K562 (cell line): ENCODE measurements at regions not wholly inside any gene's neighbourhood (a gene's known extent, or its start where the extent isn't known, plus 50 kb on each side); places are given as distances from the start of the nearest gene placed in this dataset.
A peak's percentile ranks its signal among the peaks of the same experiment; 100 is the strongest.

Source experiments
- ATAC-seq: fragments of 200-7000 bp; cut with Tn5 transposase; 3 replicates; pipeline ENCODE4 v1.9.1; 2020; ENCODE audit warnings: moderate library complexity
- BruUV-seq: library from RNA; stranded (reverse); fragments of 400-500 nt; replicated peaks from 2 replicates; lab custom pipeline; 2021; lab: Mats Ljungman, UMichigan
- CTCF ChIA-PET: fragments of 300-600 bp; formaldehyde crosslinking; extraction: SDS; loops from one replicate; lab custom pipeline; 2021; ENCODE audit warnings: low intra/inter-chr PET ratio; lab: Yijun Ruan, JAX
- POLR2A ChIA-PET: fragments of 300-600, 350-650 bp; sonication (Branson Sonifier 250); formaldehyde crosslinking; extraction: SDS; loops from one replicate; lab custom pipeline; 2021; ENCODE audit warnings: antibody characterized with exemption, inconsistent platforms; lab: Yijun Ruan, JAX
- DNase-seq, 4 experiments: peaks; one replicate each; pipeline versions ENCODE4 v3.0.0 to v3.0.0-alpha.2; 2011 to 2018; ENCODE audit warnings: low spot score in 3 of 4, mixed read lengths in 3 of 4; ENCODE audit errors: extremely low read depth in 1 of 4
- FAIRE-seq: peaks from 2 replicates; lab custom pipeline; 2011; peaks lifted over from hg19 to GRCh38; lab: Jason Lieb, UNC
- H2AFZ ChIP-seq: 2 replicates; pipeline ENCODE4 v1.6.0; 2011; ENCODE audit warnings: low read depth, low read length, control low read depth, inconsistent platforms
- H3K27ac ChIP-seq: fragments of 200-600 bp; 3 replicates; pipeline ENCODE4 v1.8.0; 2011; ENCODE audit warnings: low read depth, mild to moderate bottlenecking, control low read depth, inconsistent platforms, low read length, moderate library complexity, mixed read lengths; ENCODE audit errors: extremely low read depth
- H3K27me3 ChIP-seq, 2 experiments: fragments of 300-600 bp in 1 of 2; 2 replicates in 1 of 2; 3 replicates in 1 of 2; pipeline versions ENCODE4 v1.6.0 to v1.8.0; 2011; ENCODE audit warnings: inconsistent platforms in 2 of 2, low read length in 2 of 2, mild to moderate bottlenecking in 1 of 2, mixed read lengths in 1 of 2, moderate library complexity in 1 of 2; ENCODE audit not compliant: control insufficient read depth in 2 of 2, insufficient read depth in 2 of 2
- H3K36me3 ChIP-seq: fragments of 300-600 bp; 3 replicates; pipeline ENCODE4 v1.8.0; 2011; ENCODE audit warnings: mild to moderate bottlenecking, low read length, inconsistent platforms; ENCODE audit not compliant: control insufficient read depth, insufficient read depth
- H3K4me1 ChIP-seq, 2 experiments: fragments of 200-600 bp in 1 of 2; replicated peaks in 1 of 2; 2 replicates in 1 of 2; 3 replicates in 1 of 2; pipeline versions ENCODE4 v1.5.1 to v1.8.0; 2011; ENCODE audit warnings: inconsistent platforms in 2 of 2, low read length in 2 of 2, mild to moderate bottlenecking in 1 of 2, mixed read lengths in 1 of 2, moderate library complexity in 1 of 2; ENCODE audit not compliant: control insufficient read depth in 2 of 2, insufficient read depth in 2 of 2
- H3K4me2 ChIP-seq: 2 replicates; pipeline ENCODE4 v1.6.1; 2011; ENCODE audit warnings: low read length, control low read depth, inconsistent platforms, mixed read lengths; ENCODE audit not compliant: insufficient read depth
- H3K4me3 ChIP-seq: fragments of 200-600 bp; sonication (generic), shearing (Covaris generic); 2 replicates; pipeline ENCODE4 v1.5.1; 2016; ENCODE audit warnings: control low read depth, inconsistent platforms
- H3K79me2 ChIP-seq: fragments of 200-600 bp; 3 replicates; pipeline ENCODE4 v1.8.0; 2011; ENCODE audit warnings: low read length, inconsistent platforms; ENCODE audit not compliant: control insufficient read depth, insufficient read depth
- H3K9ac ChIP-seq, 2 experiments: 2 replicates each; pipeline versions ENCODE4 v1.6.0 to v1.6.1; 2011; ENCODE audit warnings: low read depth in 2 of 2, low read length in 2 of 2, control low read depth in 1 of 2, inconsistent platforms in 1 of 2, mild to moderate bottlenecking in 1 of 2, mixed read lengths in 1 of 2; ENCODE audit not compliant: insufficient read depth in 1 of 2
- H3K9me1 ChIP-seq: one replicate; pipeline ENCODE4 v1.6.0; 2011; ENCODE audit warnings: inconsistent platforms, mild to moderate bottlenecking, low read length, moderate library complexity; ENCODE audit not compliant: control insufficient read depth, insufficient read depth
- H3K9me3 ChIP-seq: replicated peaks from 2 replicates; pipeline ENCODE4 v1.5.1; 2011; ENCODE audit warnings: low read depth, low read length, inconsistent platforms; ENCODE audit not compliant: control insufficient read depth, insufficient read depth
- H4K20me1 ChIP-seq: replicated peaks from 2 replicates; pipeline ENCODE4 v1.6.1; 2011; ENCODE audit warnings: low read length, inconsistent platforms, mixed read lengths; ENCODE audit not compliant: control insufficient read depth, insufficient read depth
- CTBP1 ChIP-seq: fragments of 450-650 bp; IDR thresholded peaks from 2 replicates; pipeline ENCODE4 v1.6.1; 2016; ENCODE audit warnings: borderline replicate concordance
- EP400 ChIP-seq: fragments of 450-650 bp; IDR thresholded peaks from 2 replicates; pipeline ENCODE4 v1.6.1; 2017; ENCODE audit warnings: antibody characterized with exemption, mild to moderate bottlenecking, moderate library complexity
- ESRRA ChIP-seq: fragments of 450-650 bp; IDR thresholded peaks from 2 replicates; pipeline ENCODE4 v1.6.1; 2014; ENCODE audit warnings: low read depth, mild to moderate bottlenecking, moderate library complexity, borderline replicate concordance
- HNRNPUL1 ChIP-seq: fragments of 200-400 bp; formaldehyde crosslinking; IDR thresholded peaks from 2 replicates; pipeline ENCODE4 v1.6.1; 2017; ENCODE audit warnings: low read length
- ILK ChIP-seq: fragments of 450-650 bp; IDR thresholded peaks from 2 replicates; pipeline ENCODE4 v1.6.1; 2016; ENCODE audit warnings: missing genetic modification characterization, low read depth, mild to moderate bottlenecking, missing compliant biosample characterization, moderate library complexity, borderline replicate concordance
- LCOR ChIP-seq: sonication (generic); formaldehyde crosslinking; IDR thresholded peaks from 2 replicates; pipeline ENCODE4 v1.8.0; 2022; ENCODE audit warnings: mild to moderate bottlenecking, missing genetic modification reagents
- MIER1 ChIP-seq: fragments of 450-650 bp; IDR thresholded peaks from 2 replicates; pipeline ENCODE4 v1.6.1; 2016; ENCODE audit warnings: antibody characterized with exemption, mild to moderate bottlenecking, low read depth
- NR2C2 ChIP-seq, 2 experiments: fragments of 200-800 bp in 1 of 2; sonication (Bioruptor generic) in 1 of 2; sonication (generic) in 1 of 2; formaldehyde crosslinking in 1 of 2; IDR thresholded peaks; 2 replicates each; pipeline versions ENCODE4 v1.6.1 to v1.8.0; 2016 to 2022; ENCODE audit warnings: mild to moderate bottlenecking in 1 of 2, missing compliant biosample characterization in 1 of 2, missing genetic modification characterization in 1 of 2, missing genetic modification reagents in 1 of 2
- RAD21 ChIP-seq, 2 experiments: fragments of 250-450 bp in 1 of 2; fragments of 450-650 bp in 1 of 2; sonication (Bioruptor Pico) in 1 of 2; formaldehyde crosslinking in 1 of 2; IDR thresholded peaks in 1 of 2; conservative IDR thresholded peaks in 1 of 2; 2 replicates each; pipeline versions ENCODE4 v1.4.0 to v1.8.0; 2020 to 2022; ENCODE audit warnings: mild to moderate bottlenecking in 2 of 2, moderate library complexity in 1 of 2
- RHOXF2B ChIP-seq: fragments of 250-450 bp; sonication (Bioruptor Pico); conservative IDR thresholded peaks from 2 replicates; pipeline ENCODE4 v1.5.1; 2021
- ZBTB26 ChIP-seq: fragments of 450-650 bp; formaldehyde crosslinking; IDR thresholded peaks from 2 replicates; pipeline ENCODE4 v1.4.0; 2022; ENCODE audit warnings: missing genetic modification characterization
- ZC3H8 ChIP-seq: fragments of 450-650 bp; IDR thresholded peaks from 2 replicates; pipeline ENCODE4 v1.6.1; 2017
- ZFPM2 ChIP-seq: fragments of 250-450 bp; sonication (Bioruptor Pico); IDR thresholded peaks from 2 replicates; pipeline ENCODE4 v1.5.1; 2022; ENCODE audit warnings: mild to moderate bottlenecking
- WGBS: fragments of 100-300 bp; shearing (Covaris generic); methylation state at CpG from one replicate; pipeline ENCODE4 v1.1.6; 2016; ENCODE audit warnings: low coverage, mixed read lengths; ENCODE audit not compliant: insufficient coverage; ENCODE audit errors: missing lambda C conversion rate; 5-methylcytosine and 5-hydroxymethylcytosine counted together
- in situ Hi-C: fragments of 300-500 bp; cut with MboI; formaldehyde crosslinking; loops from 4 replicates; pipeline ENCODE4 v1.15.0; 2018; ENCODE audit warnings: inconsistent platforms, mixed read lengths
- intact Hi-C: fragments of 100-400 bp; cut with micrococcal nuclease; formaldehyde crosslinking; loops from 2 replicates; pipeline ENCODE4 v1.14.2; 2022
- TF ChIP-seq, protein P1 (sequence below): IDR thresholded peaks from 2 replicates; pipeline ENCODE4 v1.6.1; 2011; ENCODE audit not compliant: insufficient read length; ENCODE audit errors: extremely low read depth
- TF ChIP-seq, protein P2 (sequence below): sonication (generic); formaldehyde crosslinking; IDR thresholded peaks from 2 replicates; pipeline ENCODE4 v1.8.0; 2022; ENCODE audit warnings: mild to moderate bottlenecking, low read depth, missing genetic modification reagents
- TF ChIP-seq, protein P3 (sequence below): fragments of 450-650 bp; formaldehyde crosslinking; IDR thresholded peaks from 2 replicates; pipeline ENCODE4 v1.4.0; 2020; ENCODE audit warnings: mild to moderate bottlenecking, mixed read lengths

DNA sequence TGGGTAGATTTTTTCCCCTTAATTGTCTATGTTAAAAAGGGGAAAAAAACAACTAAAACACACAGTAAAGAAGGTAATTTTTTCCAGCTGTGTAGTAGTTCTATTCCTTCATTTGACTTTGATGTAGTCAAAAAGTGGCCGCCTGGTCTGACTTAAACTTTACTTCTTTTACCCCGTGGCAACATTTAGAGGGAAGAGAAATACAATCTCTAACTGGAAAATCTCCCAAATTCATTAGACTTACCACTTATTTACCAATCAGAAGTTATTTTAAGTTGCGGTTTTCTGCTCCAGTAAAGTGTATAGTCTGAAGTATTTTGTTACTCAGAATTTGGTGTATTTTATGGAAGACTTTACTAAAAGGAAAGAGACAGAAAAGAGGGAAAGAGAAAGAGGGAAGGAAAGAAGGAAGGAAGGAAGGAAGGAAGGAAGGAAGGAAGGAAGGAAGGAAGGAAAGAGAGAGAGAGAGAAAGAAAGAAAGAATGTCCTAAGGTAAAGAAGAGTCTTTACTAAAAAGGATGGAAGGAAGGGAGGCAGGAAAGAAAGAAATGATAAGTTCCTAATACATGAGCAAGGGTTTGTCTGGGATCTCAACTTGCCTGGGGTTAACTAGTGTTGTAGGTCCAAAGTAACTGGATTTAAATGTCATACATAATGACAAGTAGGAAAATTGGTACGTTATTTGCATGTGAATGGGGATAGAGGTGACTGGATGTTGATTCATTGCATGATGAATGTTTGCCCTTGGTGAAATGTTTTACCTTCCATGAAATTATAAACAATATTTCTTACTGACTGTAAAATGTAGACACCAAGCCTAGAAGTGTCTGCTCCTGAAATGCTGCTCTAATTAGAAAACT lies 135.1 kb downstream of the SAMD5 start (continued):
- TF ChIP-seq CTBP1 (no peak), ZBTB26 (peak; percentile 60; the same call in 1 of the 2 replicates), ZC3H8 (no peak), RHOXF2B (no peak), NR2C2 (CRISPR knock-in tag; IDR thresholded peaks at IDR 0.05) (no peak), NR2C2 (tag; IDR thresholded peaks at IDR 0.05) (no peak), EP400 (no peak), ESRRA (no peak)
- TF ChIP-seq, protein P1, sequence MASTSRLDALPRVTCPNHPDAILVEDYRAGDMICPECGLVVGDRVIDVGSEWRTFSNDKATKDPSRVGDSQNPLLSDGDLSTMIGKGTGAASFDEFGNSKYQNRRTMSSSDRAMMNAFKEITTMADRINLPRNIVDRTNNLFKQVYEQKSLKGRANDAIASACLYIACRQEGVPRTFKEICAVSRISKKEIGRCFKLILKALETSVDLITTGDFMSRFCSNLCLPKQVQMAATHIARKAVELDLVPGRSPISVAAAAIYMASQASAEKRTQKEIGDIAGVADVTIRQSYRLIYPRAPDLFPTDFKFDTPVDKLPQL = no peak

DNA sequence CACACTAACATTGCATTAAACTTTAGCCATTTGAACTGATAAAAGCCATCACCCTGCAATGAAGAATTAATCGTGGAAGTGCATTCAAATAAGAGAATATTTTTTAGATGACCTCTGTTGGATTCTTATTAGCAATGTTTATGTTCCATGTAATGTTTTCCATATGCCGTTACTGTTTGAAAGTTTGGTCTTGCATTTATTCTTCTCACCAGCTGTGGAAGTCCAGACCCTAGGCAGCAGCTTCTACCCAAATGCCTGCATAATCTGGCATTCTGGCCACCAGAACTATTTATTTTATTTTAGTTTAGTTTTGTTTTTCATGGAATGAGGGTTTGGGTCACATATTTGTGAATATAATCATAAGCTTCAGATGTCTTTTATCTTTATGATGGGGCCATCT lies 140.4 kb downstream of the SAMD5 start:
- intact Hi-C loops (no loop called here), in situ Hi-C loops (no loop called here)
- ATAC-seq (no peak), FAIRE-seq (no peak), DNase-seq (no peak)
- 6% methylated on average over 2 of the region's 2 CpGs for WGBS
- Histone ChIP-seq H3K9ac (no peak overlapping the region), H3K9me1 (no peaks in the 10 kb centered on the region), H2AFZ (no peak overlapping the region), H3K79me2 (no peaks in the 10 kb centered on the region), H3K27me3 (peaks cover 3 to 12% of the 10 kb centered on the region in 2 experiments; a peak in 4 of 5 replicates), H3K9me3 (no peaks in the 10 kb centered on the region), H3K4me1 (no peaks in the 10 kb centered on the region), H4K20me1 (no peaks in the 10 kb centered on the region), H3K27ac (no peak overlapping the region), H3K4me3 (no peak overlapping the region), H3K36me3 (no peaks in the 10 kb centered on the region), H3K4me2 (no peak overlapping the region)
- ChIA-PET POLR2A (interaction anchor here (0.6 to 1.1 kb wide), 2 partner anchors 11 to 1750 kb away, joined by 3 read pairs; no protein-coding TSS in a partner anchor), CTCF (no interaction called here)
- BruUV-seq = no TSS peak
- no peak for TF ChIP-seq ILK
- no peak for TF ChIP-seq ESRRA
- TF ChIP-seq LCOR (CRISPR knock-in tag) = no peak
- no peak for TF ChIP-seq MIER1
- TF ChIP-seq HNRNPUL1 = no peak
- no peak for TF ChIP-seq RAD21 (CRISPR knock-in tag; conservative IDR thresholded peaks at IDR 0.05 in 1 of 2, IDR thresholded peaks at IDR 0.05 in 1 of 2)
- TF ChIP-seq, protein P2, sequence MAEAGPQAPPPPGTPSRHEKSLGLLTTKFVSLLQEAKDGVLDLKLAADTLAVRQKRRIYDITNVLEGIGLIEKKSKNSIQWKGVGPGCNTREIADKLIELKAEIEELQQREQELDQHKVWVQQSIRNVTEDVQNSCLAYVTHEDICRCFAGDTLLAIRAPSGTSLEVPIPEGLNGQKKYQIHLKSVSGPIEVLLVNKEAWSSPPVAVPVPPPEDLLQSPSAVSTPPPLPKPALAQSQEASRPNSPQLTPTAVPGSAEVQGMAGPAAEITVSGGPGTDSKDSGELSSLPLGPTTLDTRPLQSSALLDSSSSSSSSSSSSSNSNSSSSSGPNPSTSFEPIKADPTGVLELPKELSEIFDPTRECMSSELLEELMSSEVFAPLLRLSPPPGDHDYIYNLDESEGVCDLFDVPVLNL = no peak
- TF ChIP-seq ZFPM2 (CRISPR knock-in tag) = no peak
- TF ChIP-seq, protein P3, sequence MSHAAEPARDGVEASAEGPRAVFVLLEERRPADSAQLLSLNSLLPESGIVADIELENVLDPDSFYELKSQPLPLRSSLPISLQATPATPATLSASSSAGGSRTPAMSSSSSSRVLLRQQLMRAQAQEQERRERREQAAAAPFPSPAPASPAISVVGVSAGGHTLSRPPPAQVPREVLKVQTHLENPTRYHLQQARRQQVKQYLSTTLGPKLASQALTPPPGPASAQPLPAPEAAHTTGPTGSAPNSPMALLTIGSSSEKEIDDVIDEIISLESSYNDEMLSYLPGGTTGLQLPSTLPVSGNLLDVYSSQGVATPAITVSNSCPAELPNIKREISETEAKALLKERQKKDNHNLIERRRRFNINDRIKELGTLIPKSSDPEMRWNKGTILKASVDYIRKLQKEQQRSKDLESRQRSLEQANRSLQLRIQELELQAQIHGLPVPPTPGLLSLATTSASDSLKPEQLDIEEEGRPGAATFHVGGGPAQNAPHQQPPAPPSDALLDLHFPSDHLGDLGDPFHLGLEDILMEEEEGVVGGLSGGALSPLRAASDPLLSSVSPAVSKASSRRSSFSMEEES (CRISPR knock-in tag) = no peak
